HCT116 (cell line): ENCODE measurements at regions not wholly inside any gene's neighbourhood (a gene's known extent, or its start where the extent isn't known, plus 50 kb on each side); places are given as distances from the start of the nearest gene placed in this dataset.

Experiments
- ATAC-seq: fragments of 200-7000 bp; cut with Tn5 transposase; 2 replicates; pipeline ENCODE4 v1.9.1; 2020; ENCODE audit warnings: mild to moderate bottlenecking, moderate library complexity
- BruUV-seq: library from RNA; stranded (reverse); fragments of 400-500 nt; replicated peaks from 2 replicates; lab custom pipeline; 2021; lab: Mats Ljungman, UMichigan
- CTCF ChIA-PET: fragments of 300-600 bp; sonication (Branson Sonifier 250); formaldehyde crosslinking; loops from one replicate; lab custom pipeline; 2021; ENCODE audit warnings: antibody characterized with exemption; lab: Charles Lee
- POLR2A ChIA-PET: fragments of 300-600, 350-600 bp; sonication (Branson Sonifier 250); formaldehyde crosslinking; loops from one replicate; lab custom pipeline; 2021; ENCODE audit warnings: antibody characterized with exemption; lab: Charles Lee
- RAD21 ChIA-PET, 2 experiments: fragments of 300-600 bp; sonication (Branson Sonifier 250); formaldehyde crosslinking; loops; one replicate each; lab custom pipeline; 2023; ENCODE audit warnings: low total read pairs in 2 of 2; ENCODE audit not compliant: uncharacterized antibody in 2 of 2, unreplicated experiment in 2 of 2, low non-redundant PET in 1 of 2; lab: Charles Lee
- DNase-seq: peaks from one replicate; pipeline ENCODE4 v3.0.0-alpha.2; 2010; ENCODE audit warnings: low read depth, low spot score
- H2AFZ ChIP-seq: fragments of 200-600 bp; shearing (Covaris generic), sonication (generic); 2 replicates; pipeline ENCODE4 v1.6.1; 2017; ENCODE audit warnings: low read depth, mixed run types, mixed read lengths, antibody characterized with exemption, low read length; ENCODE audit not compliant: poor library complexity, severe bottlenecking
- H3K27ac ChIP-seq: 2 replicates; pipeline ENCODE4 v1.5.1; 2012; ENCODE audit warnings: low read depth, low read length
- H3K27me3 ChIP-seq: fragments of 200-600 bp; sonication (generic); 2 replicates; pipeline ENCODE4 v1.6.1; 2016; ENCODE audit warnings: mixed run types, low read length, mixed read lengths; ENCODE audit not compliant: insufficient read depth
- H3K36me3 ChIP-seq, 2 experiments: fragments of 200-500 bp in 1 of 2; fragments of 200-600 bp in 1 of 2; sonication (Bioruptor generic) in 1 of 2; sonication (generic) in 1 of 2; 2 replicates each; pipeline versions ENCODE4 v1.5.1 to v1.6.1; 2014 to 2016; ENCODE audit warnings: low read length in 2 of 2, inconsistent platforms in 1 of 2, mixed read lengths in 1 of 2, mixed run types in 1 of 2; ENCODE audit not compliant: insufficient read depth in 2 of 2, control insufficient read depth in 1 of 2
- H3K4me1 ChIP-seq, 2 experiments: fragments of 200-600 bp in 1 of 2; sonication (generic) in 1 of 2; 2 replicates each; pipeline versions ENCODE4 v1.5.1 to v1.6.1; 2012 to 2017; ENCODE audit warnings: low read length in 2 of 2, inconsistent platforms in 1 of 2, mild to moderate bottlenecking in 1 of 2, mixed read lengths in 1 of 2, mixed run types in 1 of 2, moderate library complexity in 1 of 2; ENCODE audit not compliant: insufficient read depth in 2 of 2, control insufficient read depth in 1 of 2
- H3K4me2 ChIP-seq: fragments of 200-600 bp; sonication (generic); 2 replicates; pipeline ENCODE4 v1.6.1; 2017; ENCODE audit warnings: mixed run types, low read length, mixed read lengths
- H3K4me3 ChIP-seq, 2 experiments: fragments of 200-600 bp in 1 of 2; sonication (generic) in 1 of 2; replicated peaks in 1 of 2; 2 replicates each; pipeline ENCODE4 v1.5.1; 2011 to 2016; ENCODE audit warnings: low read length in 2 of 2, control low read depth in 1 of 2, low read depth in 1 of 2, mild to moderate bottlenecking in 1 of 2, mixed read lengths in 1 of 2, mixed run types in 1 of 2
- H3K79me2 ChIP-seq: fragments of 200-600 bp; sonication (generic); 2 replicates; pipeline ENCODE4 v1.6.1; 2017; ENCODE audit warnings: mild to moderate bottlenecking, mixed run types, low read length, moderate library complexity, mixed read lengths; ENCODE audit not compliant: insufficient read depth
- H3K9ac ChIP-seq: fragments of 200-600 bp; sonication (generic); 2 replicates; pipeline ENCODE4 v1.6.1; 2016; ENCODE audit warnings: low read length, mixed read lengths
- H3K9me2 ChIP-seq: fragments of 200-600 bp; sonication (generic), shearing (Covaris generic); 2 replicates; pipeline ENCODE4 v1.6.1; 2017; ENCODE audit warnings: mixed run types, mild to moderate bottlenecking, moderate library complexity; ENCODE audit not compliant: insufficient read depth
- H3K9me3 ChIP-seq, 2 experiments: fragments of 200-500 bp in 1 of 2; fragments of 200-600 bp in 1 of 2; sonication (Bioruptor generic) in 1 of 2; sonication (generic) in 1 of 2; 2 replicates each; pipeline ENCODE4 v1.6.1; 2014 to 2017; ENCODE audit warnings: low read length in 2 of 2, mixed read lengths in 2 of 2, inconsistent platforms in 1 of 2, low read depth in 1 of 2, mild to moderate bottlenecking in 1 of 2, mixed run types in 1 of 2, moderate library complexity in 1 of 2; ENCODE audit not compliant: control insufficient read depth in 1 of 2, insufficient read depth in 1 of 2
- H4K20me1 ChIP-seq: fragments of 200-600 bp; sonication (generic), shearing (Covaris generic); 2 replicates; pipeline ENCODE4 v1.6.1; 2017; ENCODE audit warnings: mixed run types, mild to moderate bottlenecking, moderate library complexity; ENCODE audit not compliant: insufficient read depth
- CEBPB ChIP-seq: IDR thresholded peaks from 2 replicates; pipeline ENCODE4 v1.6.1; 2012; ENCODE audit warnings: low read depth
- EGR1 ChIP-seq: IDR thresholded peaks from 2 replicates; pipeline ENCODE4 v1.6.1; 2012; ENCODE audit warnings: low read depth
- ELF1 ChIP-seq: IDR thresholded peaks from 2 replicates; pipeline ENCODE4 v1.6.1; 2012; ENCODE audit warnings: low read depth, borderline replicate concordance
- EZH2 ChIP-seq: fragments of 200-600 bp; sonication (generic); IDR thresholded peaks from 2 replicates; pipeline ENCODE4 v1.6.1; 2017; ENCODE audit warnings: antibody characterized with exemption, mixed run types
- FOSL1 ChIP-seq: IDR thresholded peaks from 2 replicates; pipeline ENCODE4 v1.6.1; 2012; ENCODE audit warnings: low read depth
- POLR2A ChIP-seq: IDR thresholded peaks from 2 replicates; pipeline ENCODE4 v1.7.0; 2011; ENCODE audit warnings: borderline replicate concordance; ENCODE audit not compliant: insufficient read depth, insufficient read length; ENCODE audit errors: extremely low read depth
- POLR2AphosphoS5 ChIP-seq: IDR thresholded peaks from 2 replicates; pipeline ENCODE4 v1.6.1; 2011; ENCODE audit warnings: mild to moderate bottlenecking, low read depth, low read length, moderate library complexity
- RAD21 ChIP-seq: IDR thresholded peaks from 2 replicates; pipeline ENCODE4 v1.6.1; 2012; ENCODE audit warnings: low read depth, mild to moderate bottlenecking
- SP1 ChIP-seq: IDR thresholded peaks from 2 replicates; pipeline ENCODE4 v1.6.1; 2012; ENCODE audit warnings: low read depth
- TCF7L2 ChIP-seq: IDR thresholded peaks from 2 replicates; pipeline ENCODE4 v1.7.0; 2011; ENCODE audit warnings: borderline replicate concordance, inconsistent platforms; ENCODE audit not compliant: insufficient read depth, insufficient read length; ENCODE audit errors: extremely low read depth
- intact Hi-C: fragments of 100-400 bp; cut with micrococcal nuclease; formaldehyde crosslinking; loops from 2 replicates; pipeline ENCODE4 v1.10.0; 2022
- TF ChIP-seq, protein P1 (sequence below): IDR thresholded peaks from 2 replicates; pipeline ENCODE4 v1.6.1; 2012
- TF ChIP-seq, protein P2 (sequence below): IDR thresholded peaks from 2 replicates; pipeline ENCODE4 v1.6.1; 2011; ENCODE audit warnings: mild to moderate bottlenecking, low read length, moderate library complexity; ENCODE audit not compliant: insufficient replicate concordance; ENCODE audit errors: extremely low read depth

DNA sequence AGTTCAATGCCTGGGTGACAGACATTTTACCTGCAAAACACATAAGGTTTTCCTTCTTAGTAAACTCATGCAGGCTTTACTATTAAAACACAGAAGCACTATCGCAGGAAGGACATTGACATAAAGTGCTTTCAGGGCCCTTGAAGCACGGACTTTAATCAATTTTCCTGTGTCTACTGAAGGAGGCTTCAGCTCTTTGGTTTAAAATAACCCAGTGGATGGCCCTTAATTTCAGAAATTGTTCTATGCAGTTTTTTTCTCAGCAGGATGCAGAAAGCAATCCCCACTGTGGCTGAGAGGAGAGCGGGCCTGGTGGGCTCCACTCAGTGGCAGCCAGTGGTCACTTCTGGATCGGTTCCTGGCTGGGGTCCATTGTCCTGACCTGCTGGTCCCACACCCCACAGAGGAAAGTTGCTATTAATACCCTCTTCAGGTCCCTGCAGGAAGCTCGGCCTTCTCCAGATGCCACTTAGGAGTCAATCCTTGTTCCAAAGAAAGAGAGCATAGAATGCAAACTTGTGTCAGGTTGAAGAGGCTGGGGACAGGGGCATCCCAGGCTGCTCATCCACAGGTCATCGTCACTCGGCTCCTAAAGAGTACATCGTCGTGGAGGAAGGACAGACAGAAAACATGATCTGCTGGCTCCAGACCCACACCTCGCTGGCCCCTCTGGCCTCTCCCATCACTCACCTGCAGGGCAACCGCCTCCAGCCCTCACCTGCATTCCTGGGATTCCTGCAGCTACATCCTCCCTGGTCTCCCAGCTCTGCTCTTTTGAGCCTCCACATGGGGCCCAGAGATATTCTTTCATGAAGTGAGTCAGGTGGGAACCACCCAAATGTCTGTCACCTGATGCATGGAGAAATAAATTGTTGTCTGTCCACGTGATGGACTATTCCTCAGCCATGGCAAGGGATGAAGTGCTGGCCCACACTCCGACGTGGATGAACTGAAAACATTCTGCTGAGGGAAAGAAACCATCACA is 153.1 kb downstream of the PSMG1 start:
- Histone ChIP-seq H3K4me1 (peaks cover 5 to 21% of the 10 kb centered on the region in 2 experiments), H3K27me3 (no peaks in the 10 kb centered on the region), H3K4me3 (no peak overlapping the region), H3K9me3 (no peaks in the 10 kb centered on the region), H3K79me2 (no peaks in the 10 kb centered on the region), H3K4me2 (peak overlapping the region; percentile 21), H3K27ac (no peak overlapping the region), H3K9me2 (no peaks in the 10 kb centered on the region), H4K20me1 (no peaks in the 10 kb centered on the region), H2AFZ (no peak overlapping the region), H3K36me3 (no peaks in the 10 kb centered on the region), H3K9ac (no peak overlapping the region)
- RAD21 ChIA-PET: no interaction called here
- POLR2A ChIA-PET: no interaction called here
- no TSS peak for BruUV-seq
- DNase-seq (no peak), ATAC-seq (peak; percentile 81)
- intact Hi-C loops: no loop called here
- TF ChIP-seq, protein P1, sequence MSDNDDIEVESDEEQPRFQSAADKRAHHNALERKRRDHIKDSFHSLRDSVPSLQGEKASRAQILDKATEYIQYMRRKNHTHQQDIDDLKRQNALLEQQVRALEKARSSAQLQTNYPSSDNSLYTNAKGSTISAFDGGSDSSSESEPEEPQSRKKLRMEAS: no peak
- TF ChIP-seq EGR1 (no peak), RAD21 (no peak), POLR2A (no peak), POLR2AphosphoS5 (no peak), ELF1 (no peak), CEBPB (no peak), SP1 (no peak), TCF7L2 (no peak), FOSL1 (no peak), EZH2 (no peak)
- TF ChIP-seq, protein P2, sequence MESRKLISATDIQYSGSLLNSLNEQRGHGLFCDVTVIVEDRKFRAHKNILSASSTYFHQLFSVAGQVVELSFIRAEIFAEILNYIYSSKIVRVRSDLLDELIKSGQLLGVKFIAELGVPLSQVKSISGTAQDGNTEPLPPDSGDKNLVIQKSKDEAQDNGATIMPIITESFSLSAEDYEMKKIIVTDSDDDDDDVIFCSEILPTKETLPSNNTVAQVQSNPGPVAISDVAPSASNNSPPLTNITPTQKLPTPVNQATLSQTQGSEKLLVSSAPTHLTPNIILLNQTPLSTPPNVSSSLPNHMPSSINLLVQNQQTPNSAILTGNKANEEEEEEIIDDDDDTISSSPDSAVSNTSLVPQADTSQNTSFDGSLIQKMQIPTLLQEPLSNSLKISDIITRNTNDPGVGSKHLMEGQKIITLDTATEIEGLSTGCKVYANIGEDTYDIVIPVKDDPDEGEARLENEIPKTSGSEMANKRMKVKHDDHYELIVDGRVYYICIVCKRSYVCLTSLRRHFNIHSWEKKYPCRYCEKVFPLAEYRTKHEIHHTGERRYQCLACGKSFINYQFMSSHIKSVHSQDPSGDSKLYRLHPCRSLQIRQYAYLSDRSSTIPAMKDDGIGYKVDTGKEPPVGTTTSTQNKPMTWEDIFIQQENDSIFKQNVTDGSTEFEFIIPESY: no peak
- CTCF ChIA-PET: no interaction called here
